ENCODE measurements at regions not wholly inside any gene's neighbourhood (a gene's known extent, or its start where the extent isn't known, plus 50 kb on each side); places are given as distances from the start of the nearest gene placed in this dataset.

- no peak for DNase-seq
These were observed 493.1 kb downstream of the SHISA9 start for GRCh38 chr16:13394488-13394887.

- DNase-seq: no peak
These were observed 495.7 kb downstream of the SHISA9 start for GRCh38 chr16:13397126-13397525.

GRCh38 chr16:13401641-13402040 lies 500.2 kb downstream of the SHISA9 start:
- no peak for DNase-seq

GRCh38 chr16:13402601-13403000 lies 501.2 kb downstream of the SHISA9 start:
- DNase-seq: no peak

- no peak for DNase-seq
These were observed 501.9 kb downstream of the SHISA9 start for GRCh38 chr16:13403326-13403725.

GRCh38 chr16:13414154-13414553 lies 505.8 kb upstream of the ERCC4 start:
- no peak for DNase-seq

- DNase-seq: no peak
These were observed 500.4 kb upstream of the ERCC4 start for GRCh38 chr16:13419589-13419988.

- no peak for DNase-seq
These were observed 498.2 kb upstream of the ERCC4 start for GRCh38 chr16:13421726-13422125.

- DNase-seq: no peak
These were observed 494.1 kb upstream of the ERCC4 start for GRCh38 chr16:13425836-13426235.

GRCh38 chr16:13426269-13426668 lies 493.7 kb upstream of the ERCC4 start:
- DNase-seq: no peak

GRCh38 chr16:13426736-13427135 lies 493.2 kb upstream of the ERCC4 start:
- DNase-seq: no peak

- no peak for DNase-seq
These were observed 492.0 kb upstream of the ERCC4 start for GRCh38 chr16:13427943-13428342.

GRCh38 chr16:13429416-13429815 lies 490.5 kb upstream of the ERCC4 start:
- no peak for DNase-seq

- DNase-seq: no peak
These were observed 484.5 kb upstream of the ERCC4 start for GRCh38 chr16:13435415-13435814.

- no peak for DNase-seq
These were observed 484.0 kb upstream of the ERCC4 start for GRCh38 chr16:13435873-13436474.

GRCh38 chr16:13436641-13437412 lies 483.1 kb upstream of the ERCC4 start:
- DNase-seq: no peak

GRCh38 chr16:13437413-13437795 lies 482.6 kb upstream of the ERCC4 start:
- DNase-seq: no peak

- no peak for DNase-seq
These were observed 481.9 kb upstream of the ERCC4 start for GRCh38 chr16:13438064-13438463.

GRCh38 chr16:13439766-13440165 lies 480.2 kb upstream of the ERCC4 start:
- DNase-seq: no peak

GRCh38 chr16:13441675-13442074 lies 478.3 kb upstream of the ERCC4 start:
- no peak for DNase-seq

GRCh38 chr16:13448346-13448745 lies 471.6 kb upstream of the ERCC4 start:
- no peak for DNase-seq

- peak; percentile 55 for DNase-seq
These were observed 466.6 kb upstream of the ERCC4 start for GRCh38 chr16:13453325-13453724.

GRCh38 chr16:13453938-13454553 lies 465.9 kb upstream of the ERCC4 start:
- DNase-seq: no peak

- no peak for DNase-seq
These were observed 456.3 kb upstream of the ERCC4 start for GRCh38 chr16:13463619-13464018.
